Skin epidermis (tissue), 12 donors: ENCODE measurements at regions not wholly inside any gene's neighbourhood (a gene's known extent, or its start where the extent isn't known, plus 50 kb on each side); places are given as distances from the start of the nearest gene placed in this dataset.
"Not testable (repeated sequence)": the region's sequence is repeated elsewhere in the genome, so short reads cannot be mapped to it uniquely, and the experiment has no call there.

Source experiments
- H3K27ac ChIP-seq, 21 experiments: fragments of 200-600 bp; sonication (generic) in 11 of 21; one replicate each; pipeline ENCODE4 v1.5.0; 2020; ENCODE audit warnings: mild to moderate bottlenecking in 3 of 21, inconsistent platforms in 2 of 21, moderate library complexity in 2 of 21
- H3K4me3 ChIP-seq, 7 experiments: fragments of 200-600 bp; sonication (generic) in 2 of 7; one replicate each; pipeline ENCODE4 v1.5.0; 2020; ENCODE audit warnings: inconsistent platforms in 2 of 7, mild to moderate bottlenecking in 2 of 7, moderate library complexity in 1 of 7

DNA sequence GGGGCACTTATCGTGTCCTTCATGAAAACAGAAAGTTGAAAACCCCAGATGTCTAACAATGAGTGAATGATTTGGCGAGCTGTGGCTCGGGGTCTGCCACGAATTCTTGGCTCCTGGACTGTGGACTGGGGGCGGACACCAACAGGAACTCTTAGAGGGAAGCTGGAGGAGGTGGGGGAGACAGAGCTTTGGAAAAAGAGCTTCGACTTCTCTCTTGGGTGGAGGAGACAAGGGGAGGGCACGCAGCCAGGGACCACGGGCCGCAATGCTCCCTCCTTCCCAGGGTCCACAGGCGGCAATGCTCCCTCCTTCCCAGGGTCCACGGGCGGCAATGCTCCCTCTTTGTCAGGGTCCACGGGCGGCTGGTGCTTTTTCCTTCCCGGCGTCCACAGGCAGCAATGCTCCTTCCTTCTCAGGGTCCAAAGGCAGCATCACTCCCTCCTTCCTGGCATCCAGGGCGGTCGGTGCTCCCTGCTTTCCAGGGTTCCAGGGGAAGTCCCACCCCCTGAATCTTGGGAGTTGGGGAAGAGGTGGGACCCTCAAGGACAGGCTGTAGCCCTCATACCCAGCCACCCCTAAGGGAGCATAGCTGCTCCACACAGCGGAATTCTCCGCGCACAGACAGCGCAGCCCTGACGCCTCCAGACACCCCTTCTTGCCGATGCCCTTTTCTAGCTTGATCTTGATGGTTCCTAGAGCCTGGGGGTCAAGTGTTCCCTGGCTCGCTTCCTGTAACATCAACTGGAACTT is 149.0 kb downstream of the LAT start:
- not testable (repeated sequence) for H3K4me3 ChIP-seq
- H3K27ac ChIP-seq, result peak overlapping the region in 2 of 21 experiments; percentile 17 to 32

DNA sequence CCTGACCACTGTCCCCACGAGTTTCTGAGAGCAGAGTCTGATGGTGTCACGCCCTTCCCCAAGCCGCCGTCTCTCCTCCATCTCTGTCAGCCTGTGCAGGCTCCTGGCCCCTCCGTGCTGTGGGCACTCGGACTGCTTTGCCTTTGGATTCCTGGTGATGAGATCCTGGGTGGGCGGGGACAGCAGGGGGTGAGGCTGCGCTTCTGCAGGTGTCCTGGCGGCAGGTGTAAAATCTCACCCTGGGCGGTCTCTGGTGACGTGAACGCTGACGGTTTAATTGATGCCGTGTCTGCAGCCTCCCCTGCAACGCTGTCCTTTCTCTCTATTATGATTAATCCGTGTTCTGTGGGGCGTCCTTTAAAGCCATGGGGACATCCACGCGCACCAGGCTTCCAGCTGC is 148.0 kb downstream of the LAT start:
- H3K4me3 ChIP-seq, H3K27ac ChIP-seq: not testable (repeated sequence)

DNA sequence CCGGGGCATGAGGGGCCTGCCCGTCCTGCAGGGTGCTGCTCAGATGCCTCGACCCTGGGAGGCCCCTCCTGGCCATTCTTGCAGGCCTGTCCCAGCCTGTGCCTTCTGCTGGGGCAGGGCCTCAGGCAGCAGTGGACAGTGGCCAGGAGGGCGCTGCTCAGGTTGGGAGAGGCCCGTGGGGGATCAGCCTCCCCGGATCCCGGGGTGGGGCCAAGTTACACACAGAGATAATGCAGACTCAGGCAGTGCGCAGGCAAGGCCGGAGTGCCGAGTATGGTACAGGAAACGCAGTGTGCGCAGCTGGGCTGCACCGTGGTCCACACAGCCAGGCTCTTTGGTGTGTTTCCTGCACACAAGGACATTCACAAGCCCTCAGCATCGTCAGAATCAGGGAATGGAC is 147.6 kb downstream of the LAT start:
- peak overlapping the region in 1 of 21 experiments; percentile 63 for H3K27ac ChIP-seq
- not testable (repeated sequence) for H3K4me3 ChIP-seq

DNA sequence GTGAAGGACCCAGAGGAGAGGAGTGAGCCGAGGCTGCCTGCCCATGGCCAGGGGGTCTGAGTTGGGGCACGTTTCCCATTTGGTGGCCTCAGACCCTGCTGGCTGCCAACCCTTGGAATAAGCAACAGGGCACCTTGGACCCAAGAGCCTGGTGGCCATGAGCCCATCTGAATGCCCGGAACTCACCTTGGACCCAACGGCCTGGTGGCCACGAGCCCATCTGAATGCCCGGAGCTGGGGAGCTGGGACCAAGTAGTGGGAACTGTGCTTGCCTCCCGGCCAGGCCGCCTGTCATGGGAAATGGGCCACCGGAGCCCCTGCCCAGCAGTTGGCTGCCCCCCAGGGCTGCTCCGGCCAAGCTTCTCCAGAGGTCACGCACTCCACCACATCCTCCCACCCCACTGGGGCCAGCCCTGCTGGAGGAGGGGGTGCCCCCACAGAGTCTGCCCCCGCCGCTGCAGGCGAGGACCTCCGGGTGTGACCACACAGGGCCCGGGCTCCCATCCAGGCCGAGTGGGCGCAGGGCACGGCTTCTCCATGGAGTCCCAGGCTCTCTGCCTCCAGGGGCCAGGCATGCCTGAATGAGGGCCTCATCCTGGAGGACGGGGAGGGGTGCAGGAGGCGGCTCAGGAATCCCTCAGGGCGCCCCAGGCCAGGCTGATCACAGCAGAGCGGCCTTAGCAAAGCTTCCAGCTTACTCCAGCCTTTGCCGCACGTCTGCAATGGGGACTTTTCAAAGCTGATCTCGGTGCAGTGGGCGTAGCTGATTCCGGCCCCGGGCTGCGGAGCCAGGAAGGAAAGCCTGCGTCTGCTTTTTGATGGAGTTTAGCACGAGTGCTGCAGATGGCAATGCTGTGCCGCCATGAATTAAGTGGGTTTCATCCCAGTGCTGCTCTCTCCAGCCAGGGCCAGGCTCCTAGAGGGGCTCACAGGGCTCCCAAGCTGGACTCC is 146.3 kb downstream of the LAT start:
- peak overlapping the region in 11 of 21 experiments; percentile 1 to 76 (median 44) for H3K27ac ChIP-seq

DNA sequence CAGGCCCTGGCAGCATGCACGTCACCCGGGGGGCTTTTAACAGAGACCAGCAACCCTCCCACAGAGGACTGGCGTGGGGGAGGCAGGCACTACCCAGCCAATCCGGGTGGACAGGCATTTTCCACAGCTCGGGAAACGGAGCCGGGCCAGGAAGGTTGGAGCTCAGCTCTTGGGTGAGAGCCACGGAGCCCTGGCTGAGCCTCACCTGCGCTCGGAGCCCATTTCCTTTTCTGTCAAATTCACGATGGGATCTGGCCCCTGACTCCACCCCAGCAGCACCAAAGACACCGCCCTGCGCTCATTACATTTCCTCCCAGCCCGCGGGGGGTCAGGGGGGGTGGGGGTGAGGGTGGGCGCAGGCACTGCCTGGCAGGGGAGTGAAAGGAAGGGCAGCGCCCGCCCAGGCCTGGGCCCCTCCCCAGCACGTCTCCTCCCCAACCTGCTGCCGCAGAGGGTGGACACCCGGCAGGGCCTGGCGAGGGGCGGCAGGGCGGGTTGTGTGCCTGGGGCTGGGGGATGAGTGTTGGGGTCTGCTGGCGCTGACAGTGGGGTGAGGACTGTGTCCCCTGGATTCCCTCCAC is 145.4 kb downstream of the LAT start:
- Histone ChIP-seq H3K4me3 (peak overlapping the region in 1 of 7 experiments; percentile 0), H3K27ac (peak overlapping the region in 9 of 21 experiments; percentile 1 to 77 (median 36))

More for the DNA sequence above, 146.3 kb downstream of the LAT start:
- H3K4me3 ChIP-seq, result not testable (repeated sequence)

DNA sequence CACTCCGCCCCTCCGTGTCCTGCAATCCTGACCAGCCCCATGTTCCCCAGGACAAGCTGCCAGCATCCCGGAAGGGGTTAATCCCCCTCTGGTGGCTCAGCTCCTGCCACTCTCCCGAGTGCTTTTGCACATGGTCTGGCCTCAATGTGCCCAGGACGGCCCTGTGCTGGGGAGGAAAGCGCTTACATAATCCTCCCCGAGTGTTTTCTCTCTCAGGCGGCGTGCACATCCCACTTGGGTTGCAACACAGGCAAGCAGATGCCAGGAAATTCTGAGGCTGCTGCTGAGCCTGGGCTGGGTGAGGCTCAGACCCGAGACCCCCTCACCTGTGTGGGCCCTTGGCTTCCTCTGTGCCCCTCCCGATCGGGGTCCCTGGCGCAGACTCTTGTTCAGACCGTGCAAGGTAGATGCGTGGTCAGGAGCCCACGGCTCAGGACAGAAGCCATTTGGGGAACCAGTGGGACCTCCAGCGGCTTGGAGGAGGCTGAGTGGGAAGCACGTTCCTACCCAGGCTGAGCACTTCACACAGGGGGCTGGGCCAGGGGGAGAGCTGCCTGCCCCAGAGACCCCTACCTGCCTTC is 144.7 kb downstream of the LAT start:
- peak overlapping the region in 1 of 7 experiments; percentile 0 for H3K4me3 ChIP-seq
- peak overlapping the region in 8 of 21 experiments; percentile 19 to 77 (median 40) for H3K27ac ChIP-seq

DNA sequence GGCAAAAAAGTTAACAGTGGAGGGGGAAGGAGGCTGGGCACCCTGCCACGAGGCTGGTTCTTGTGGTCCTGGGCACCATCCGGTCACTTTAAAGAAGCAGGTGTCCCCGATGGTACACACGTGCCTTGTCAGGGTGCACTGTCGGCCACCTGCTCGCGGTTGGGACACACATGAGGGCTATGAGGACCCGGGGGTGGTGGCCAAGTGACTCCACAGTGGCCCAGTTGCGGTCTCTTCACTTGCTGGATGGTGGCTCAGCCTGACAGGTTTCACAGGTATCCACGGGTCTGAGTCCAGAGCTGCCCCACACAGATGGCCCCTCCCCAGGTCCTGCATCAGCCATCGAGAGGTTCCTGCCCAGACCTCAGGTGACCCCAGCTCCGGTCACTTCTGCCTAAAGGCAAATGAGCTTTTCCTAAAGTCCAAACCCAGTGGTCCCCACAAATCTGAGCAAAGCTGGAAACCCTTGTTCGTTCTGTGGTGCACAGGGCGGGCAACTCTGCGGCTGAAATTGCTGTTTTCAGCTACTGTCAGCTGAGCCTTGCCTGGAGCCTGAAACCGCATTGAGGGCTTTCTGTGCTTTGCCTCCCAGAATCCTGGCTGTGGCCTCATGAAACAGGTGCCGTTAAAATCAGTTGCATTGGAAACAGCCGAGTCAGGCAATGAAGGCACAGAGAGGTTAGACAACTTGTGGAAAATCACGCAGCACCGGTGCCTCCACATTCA is 144.0 kb downstream of the LAT start:
- peak overlapping the region in 1 of 21 experiments; percentile 50 for H3K27ac ChIP-seq
- not testable (repeated sequence) for H3K4me3 ChIP-seq

DNA sequence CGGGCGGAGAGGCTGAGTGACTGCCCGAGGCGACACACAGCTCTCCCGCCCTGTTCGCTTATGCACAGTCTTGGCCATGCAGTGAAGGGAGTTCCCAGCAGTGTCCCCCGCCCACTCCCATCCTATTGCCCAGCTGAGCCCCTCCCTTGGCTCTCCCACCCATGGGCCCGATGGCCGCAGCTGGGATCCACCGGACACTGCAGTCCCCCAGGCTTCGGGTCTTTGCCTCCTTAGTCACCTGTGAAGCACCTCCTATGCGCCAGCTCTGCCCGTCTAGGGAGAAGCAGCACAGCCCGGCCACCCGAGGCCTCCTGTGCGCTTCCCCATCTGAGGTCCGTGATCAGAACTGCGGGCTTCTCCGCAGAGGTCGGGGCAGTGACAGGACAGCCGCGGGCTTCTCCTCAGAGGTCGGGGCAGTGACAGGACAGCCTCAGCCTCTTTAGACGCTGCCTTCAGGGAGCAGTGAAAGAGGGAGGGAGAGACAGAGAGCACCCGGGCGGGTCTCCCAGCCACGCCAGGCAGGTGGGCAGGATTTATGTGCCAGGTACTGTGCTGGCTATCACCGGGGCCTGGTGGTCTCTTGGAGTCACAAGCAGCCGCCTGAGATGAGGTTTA is 143.1 kb downstream of the LAT start:
- not testable (repeated sequence) for H3K4me3 ChIP-seq
- H3K27ac ChIP-seq, result peak overlapping the region in 4 of 21 experiments; percentile 25 to 66 (median 44)

DNA sequence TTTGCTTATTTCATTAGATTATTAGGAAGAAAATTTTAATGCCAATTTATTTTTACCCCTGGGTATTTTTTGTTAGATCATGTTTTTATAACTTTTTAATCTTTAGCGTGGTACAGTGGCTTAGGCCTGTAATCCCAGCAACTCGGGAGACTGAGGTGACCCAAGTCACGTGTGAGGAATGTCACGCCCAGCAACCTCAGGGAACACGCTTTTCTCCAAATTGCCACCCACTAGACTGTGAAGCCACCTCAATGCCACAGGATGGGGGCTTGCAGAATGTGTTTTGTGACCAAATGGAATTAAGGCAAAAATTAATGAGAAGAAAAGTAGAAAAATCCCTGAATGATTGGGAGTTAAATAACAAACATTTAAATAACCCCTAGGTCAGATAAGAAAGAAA is 141.8 kb downstream of the LAT start:
- Histone ChIP-seq H3K4me3 (no peak overlapping the region), H3K27ac (peak overlapping the region in 4 of 21 experiments; percentile 7 to 30 (median 29))

DNA sequence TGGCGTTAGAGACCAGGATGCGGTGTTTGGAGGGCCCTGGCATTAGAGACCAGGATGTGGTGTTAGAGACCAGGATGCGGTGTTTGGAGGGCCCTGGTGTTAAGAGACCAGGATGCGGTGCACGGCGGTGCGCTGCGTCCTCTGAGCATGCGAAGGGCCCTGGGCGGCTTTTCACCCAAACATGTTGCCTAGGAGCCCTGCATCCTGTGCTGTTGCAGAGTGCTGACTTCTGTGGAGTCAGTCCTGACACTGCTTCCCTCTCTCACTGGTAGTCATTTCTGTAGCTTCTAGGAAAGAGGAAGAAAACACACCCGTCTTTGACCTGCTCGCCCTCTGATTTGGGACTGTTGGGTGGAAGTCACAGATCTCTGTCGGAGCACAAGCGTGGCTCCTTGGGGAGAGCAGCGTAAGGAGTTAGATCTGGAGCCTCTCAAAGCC is 141.2 kb downstream of the LAT start:
- Histone ChIP-seq H3K27ac (peak overlapping the region in 4 of 21 experiments; percentile 7 to 30 (median 29)), H3K4me3 (no peak overlapping the region)

DNA sequence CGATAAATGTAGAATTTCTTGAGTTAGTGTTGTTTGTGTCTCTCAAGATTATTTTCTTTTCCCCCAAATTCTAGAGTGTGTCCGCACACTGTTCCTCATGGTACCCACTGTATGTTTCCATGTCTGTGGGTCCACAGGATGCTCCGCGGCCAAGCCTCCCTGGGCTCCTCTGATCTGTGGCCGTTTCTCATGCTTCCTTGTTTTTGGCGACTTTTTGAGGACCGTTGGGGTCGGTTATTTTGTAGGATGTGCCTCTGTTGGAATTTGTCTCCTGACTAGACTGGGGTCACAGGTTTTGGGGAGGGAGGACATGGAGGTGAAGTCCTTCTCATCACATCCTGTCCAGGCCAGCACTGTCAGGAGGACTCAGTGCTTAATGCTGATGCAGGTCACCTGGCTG is 140.0 kb downstream of the LAT start:
- Histone ChIP-seq H3K27ac (no peak overlapping the region), H3K4me3 (no peak overlapping the region)

DNA sequence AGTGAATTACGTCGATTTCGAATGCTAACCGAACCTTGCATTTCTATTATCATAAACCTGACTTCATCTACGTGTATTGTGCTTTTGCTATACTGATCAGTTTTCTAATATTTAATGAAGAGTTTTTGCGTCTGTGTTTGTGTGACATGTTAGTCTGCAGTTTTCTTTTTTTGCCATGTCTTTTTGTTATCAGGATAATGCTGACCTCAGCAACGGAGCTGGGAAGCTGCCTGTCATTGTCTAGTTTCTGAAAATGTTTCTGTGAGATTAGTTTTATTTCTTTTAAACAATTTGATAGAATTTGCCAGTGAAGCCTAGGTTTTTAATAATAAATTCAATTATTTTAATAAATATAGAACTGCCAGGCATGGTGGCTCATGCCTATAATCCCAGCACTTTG is 139.3 kb downstream of the LAT start:
- H3K4me3 ChIP-seq, H3K27ac ChIP-seq: not testable (repeated sequence)

DNA sequence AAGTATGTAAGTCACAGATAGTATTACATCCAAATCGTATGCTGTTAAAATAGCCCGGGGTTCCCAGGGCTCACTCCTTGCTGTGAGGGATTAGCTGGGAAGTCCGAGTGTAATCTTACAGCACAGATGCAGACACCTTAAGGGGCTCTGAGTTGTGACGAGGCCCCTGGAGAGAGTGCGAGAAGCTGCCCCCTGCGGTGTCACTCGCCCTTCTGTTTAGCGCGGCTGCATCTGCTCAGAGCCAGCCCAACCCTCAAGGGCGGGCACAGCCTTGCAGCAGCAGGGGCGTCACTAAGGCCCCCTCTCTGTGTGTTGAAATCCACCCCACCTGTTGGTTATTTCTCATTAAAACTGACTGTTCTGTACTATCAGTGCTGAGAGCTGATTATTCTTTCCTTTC is 135.8 kb downstream of the LAT start:
- not testable (repeated sequence) for H3K27ac ChIP-seq, H3K4me3 ChIP-seq

DNA sequence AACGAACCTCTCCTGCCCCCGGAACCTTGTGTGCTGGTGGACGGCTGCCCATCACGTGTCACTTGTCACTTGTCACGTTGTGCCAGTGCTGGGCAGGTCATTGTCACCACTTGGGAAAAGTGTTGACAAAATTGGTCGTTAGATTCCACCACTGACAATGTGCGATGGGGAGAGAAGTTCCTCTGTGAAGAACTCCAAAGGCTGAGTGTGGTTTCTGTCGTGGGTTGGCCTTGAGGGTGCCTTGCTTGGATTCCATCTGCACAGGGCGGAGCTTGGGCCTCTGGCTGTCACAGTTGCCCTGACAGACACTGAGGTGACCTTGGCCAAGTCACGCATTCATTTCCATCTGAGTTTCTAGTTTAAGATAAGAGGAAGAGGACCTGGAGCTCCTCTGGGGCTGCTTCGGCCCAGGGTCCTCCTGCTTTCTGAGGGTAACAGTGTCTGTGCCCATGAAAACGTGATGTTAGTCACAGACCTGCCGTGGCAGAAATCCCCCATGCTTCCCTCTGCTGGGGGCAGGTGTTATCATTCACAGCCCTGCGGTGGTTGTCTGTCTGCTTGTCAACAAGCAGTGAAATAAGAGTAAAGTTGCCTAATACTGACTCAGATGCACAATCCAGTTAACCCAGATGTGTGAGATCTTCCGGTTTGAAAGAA is 133.6 kb downstream of the LAT start:
- H3K4me3 ChIP-seq, result not testable (repeated sequence)
- H3K27ac ChIP-seq, result peak overlapping the region in 7 of 21 experiments; percentile 3 to 46 (median 26)

DNA sequence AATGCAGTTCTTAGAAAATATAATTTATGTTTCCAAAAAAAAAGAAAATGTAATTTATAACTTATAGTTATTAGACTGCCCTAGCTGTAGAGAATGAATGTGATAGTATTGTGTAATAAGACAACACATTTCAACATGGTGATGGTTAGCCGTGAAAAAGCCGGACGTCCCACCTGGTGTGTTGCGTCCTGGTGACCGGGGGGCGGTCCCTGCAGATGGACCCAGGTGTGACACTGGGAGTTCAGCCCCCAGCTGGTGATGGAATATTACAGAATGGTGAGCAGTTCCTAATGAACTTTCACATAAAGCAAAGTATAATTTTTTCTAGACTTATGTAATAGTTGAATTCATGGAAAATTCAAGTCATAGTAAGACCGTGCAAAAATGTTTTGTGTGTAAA is 132.8 kb downstream of the LAT start:
- peak overlapping the region in 2 of 21 experiments; percentile 17 to 31 for H3K27ac ChIP-seq
- no peak overlapping the region for H3K4me3 ChIP-seq

DNA sequence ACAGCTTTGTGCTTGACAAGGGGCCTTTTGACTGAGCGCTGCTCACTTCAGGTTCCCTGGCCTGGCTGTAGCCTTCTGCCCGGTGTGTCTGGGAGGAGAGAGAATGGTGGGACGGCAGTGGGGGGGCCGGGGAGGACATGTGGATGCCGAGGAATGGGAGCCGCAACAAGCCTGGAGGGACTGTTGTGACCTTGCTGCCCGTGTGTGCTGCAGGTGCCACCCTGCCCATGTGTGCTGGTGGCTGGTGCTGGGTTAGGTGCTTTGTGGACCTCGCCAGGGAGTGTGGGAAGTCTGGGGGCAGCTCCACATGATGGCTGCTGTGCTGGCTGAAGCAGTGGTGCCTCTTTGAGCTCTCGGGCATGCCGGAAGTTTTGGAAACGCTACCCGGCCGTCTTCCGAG is 132.1 kb downstream of the LAT start:
- Histone ChIP-seq H3K27ac (peak overlapping the region in 6 of 21 experiments; percentile 6 to 63 (median 29)), H3K4me3 (no peak overlapping the region)

DNA sequence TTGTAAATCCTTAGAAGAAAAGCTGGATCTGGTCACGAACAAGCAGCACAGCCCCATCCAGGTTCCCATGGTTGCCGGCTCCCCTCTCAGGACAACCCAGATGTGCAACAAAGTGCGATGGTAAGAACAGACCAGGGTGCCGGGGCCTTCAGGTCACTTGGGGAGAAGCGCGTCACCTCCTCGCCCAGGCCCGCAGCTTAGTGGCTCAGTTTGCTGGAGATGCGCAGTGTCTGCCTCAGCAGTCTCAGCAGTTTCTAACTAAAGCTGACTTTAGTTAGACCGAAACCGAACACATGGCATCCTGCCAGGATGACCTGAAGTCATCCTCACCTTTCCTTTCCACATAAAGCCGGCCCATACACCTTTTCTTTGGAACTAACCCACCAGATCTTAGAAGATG is 131.4 kb downstream of the LAT start:
- H3K4me3 ChIP-seq, result not testable (repeated sequence)
- H3K27ac ChIP-seq, result peak overlapping the region in 15 of 21 experiments; percentile 6 to 77 (median 55)

DNA sequence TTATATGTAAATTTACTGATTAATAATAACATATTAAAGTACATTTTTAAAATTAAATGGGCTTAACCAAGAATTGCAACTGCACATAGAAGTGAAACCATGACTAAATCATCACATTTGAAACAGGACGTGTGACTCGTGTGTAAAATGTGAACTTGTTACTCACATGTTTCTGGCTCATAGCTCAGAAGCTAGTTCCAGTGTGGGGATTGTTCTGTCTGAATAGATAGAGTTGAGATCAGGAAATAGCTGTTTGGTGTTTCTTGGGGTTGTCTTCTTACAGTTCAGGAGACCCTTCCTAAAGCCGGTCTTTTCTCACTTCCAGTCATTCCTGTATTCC is 130.9 kb downstream of the LAT start:
- peak overlapping the region in 16 of 21 experiments; percentile 3 to 77 (median 55) for H3K27ac ChIP-seq
- not testable (repeated sequence) for H3K4me3 ChIP-seq
